SKM-1 treated with dmso at 0.1 percent for 144 hours (cell line): ENCODE measurements at regions not wholly inside any gene's neighbourhood (a gene's known extent, or its start where the extent isn't known, plus 50 kb on each side); places are given as distances from the start of the nearest gene placed in this dataset.
"Not testable (repeated sequence)": the region's sequence is repeated elsewhere in the genome, so short reads cannot be mapped to it uniquely, and the experiment has no call there.

Experiments
- DNase-seq: peaks from one replicate; lab custom pipeline; 2025; ENCODE audit not compliant: unreplicated experiment; lab: John Stamatoyannopoulos, UW

DNA sequence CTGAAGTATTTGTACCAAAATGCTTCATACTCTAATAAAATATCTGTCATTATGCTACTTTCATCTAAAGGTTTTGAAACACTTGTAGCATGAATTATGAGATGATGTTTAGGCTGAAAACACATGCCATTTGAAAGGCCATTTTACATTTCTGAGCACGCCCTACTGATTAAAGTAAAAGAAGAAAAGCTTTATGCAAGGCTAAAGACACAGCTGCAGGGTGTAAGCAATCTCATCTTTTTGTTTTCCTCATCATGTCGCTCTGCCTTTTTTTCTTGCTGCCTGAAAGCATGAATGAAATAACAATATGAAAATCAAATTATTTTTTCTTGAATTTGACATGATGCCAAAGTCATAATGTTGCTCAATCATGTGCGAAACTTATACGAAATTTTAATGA lies 148.6 kb upstream of the ARG1 start:
- no peak for DNase-seq

DNA sequence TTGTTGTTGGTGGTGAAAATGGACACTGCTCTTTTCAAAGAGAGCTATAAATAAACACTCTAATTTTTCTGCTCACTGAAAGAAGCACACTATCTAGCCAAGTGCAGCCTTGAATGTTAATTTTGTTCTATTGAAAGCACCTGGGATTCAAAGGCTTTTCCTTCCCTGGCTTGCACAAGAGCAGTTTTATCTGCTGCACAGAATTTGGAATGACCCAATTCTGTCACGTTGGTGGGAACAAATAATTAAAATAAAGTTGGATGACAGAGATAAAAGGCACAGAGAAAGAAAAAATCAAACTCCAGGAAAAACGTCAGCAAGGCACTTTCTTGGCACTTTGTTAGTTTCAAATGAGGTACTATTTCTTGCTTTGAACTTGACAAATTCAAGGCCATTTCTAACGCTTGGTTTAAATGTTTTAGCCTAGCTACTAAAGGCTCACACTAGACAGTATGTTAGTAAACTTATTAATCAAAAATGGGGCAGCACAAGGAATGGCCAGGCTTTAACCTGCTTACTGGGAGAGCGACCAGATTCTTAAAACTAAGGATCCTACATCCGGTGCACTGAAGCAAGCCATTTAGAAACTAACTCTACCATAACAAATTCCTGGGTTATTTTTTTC lies 145.5 kb upstream of the ARG1 start:
- DNase-seq, result no peak

DNA sequence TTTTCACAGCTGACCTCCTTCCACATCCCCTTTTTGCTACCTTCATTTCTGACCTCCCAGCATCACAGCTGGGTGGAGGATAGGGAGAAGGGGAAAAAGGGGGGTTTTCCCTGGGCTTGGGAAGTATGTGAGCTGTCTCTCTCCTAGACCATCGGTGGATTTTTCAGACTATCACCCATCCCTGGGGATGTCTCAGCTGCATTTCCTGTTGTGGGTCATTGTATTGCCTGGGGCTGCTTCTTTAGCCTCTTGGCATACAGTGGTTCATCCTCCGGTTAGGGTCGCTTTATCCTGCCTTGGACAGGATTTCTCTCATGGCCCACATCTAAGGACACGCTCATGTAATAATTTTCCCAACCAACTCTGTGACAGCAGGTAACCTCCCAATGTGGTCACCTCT lies 142.5 kb upstream of the ARG1 start:
- no peak for DNase-seq

DNA sequence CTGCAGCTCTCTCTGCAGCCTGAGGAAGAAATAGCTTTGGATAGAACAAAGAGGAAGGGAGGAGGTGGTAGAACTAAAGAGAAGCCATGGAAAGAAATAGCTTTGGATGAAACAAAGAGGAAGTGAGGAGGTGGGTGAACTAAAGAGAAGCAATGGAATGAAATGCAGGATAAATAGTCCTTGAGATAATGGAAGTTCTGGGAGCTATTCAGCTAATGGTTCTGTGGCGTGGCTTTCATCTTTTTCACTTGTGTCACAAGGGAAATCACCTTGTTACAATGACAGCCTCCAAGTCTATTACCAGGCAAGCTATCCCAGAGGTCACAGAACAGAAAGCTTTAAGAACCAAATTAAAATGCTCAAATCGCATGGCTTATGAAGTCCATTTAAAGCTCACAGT lies 141.3 kb upstream of the ARG1 start:
- DNase-seq, result no peak

DNA sequence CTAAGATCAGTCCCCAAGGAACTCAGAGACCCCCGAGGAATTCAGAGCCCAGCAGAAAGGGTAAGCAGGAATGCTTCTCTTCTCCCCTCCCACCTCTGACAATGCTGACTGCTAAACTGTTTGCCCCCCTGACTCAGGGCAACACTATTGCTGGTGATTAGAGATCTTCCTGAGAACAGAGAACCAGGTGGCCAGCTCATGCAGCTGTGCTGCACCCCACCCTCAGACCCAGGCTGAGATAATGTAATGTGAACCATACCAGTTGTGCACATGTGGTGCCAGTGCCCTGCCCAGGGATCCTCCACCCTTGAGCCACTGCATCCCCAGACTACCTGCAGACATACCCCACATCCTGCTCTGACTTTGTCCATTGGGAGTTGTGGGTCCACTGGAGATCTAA lies 139.1 kb upstream of the ARG1 start:
- no peak for DNase-seq

DNA sequence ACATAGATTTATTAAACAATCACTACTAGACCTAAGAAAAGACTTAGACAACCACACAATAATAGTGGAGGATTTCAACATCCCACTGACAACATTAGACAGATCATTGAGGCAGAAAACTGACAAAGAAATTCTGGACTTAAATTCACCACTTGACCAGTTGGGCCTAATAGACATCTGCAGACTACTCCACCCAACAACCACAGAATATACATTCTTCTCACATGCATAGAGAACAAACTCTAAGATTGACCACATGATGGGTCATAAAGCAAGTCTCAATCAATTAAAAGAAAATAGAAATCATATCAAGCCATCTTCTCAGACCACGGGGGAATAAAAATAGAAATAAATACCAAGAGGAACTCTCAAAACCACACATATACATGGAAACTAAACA lies 136.7 kb upstream of the ARG1 start:
- no peak for DNase-seq

DNA sequence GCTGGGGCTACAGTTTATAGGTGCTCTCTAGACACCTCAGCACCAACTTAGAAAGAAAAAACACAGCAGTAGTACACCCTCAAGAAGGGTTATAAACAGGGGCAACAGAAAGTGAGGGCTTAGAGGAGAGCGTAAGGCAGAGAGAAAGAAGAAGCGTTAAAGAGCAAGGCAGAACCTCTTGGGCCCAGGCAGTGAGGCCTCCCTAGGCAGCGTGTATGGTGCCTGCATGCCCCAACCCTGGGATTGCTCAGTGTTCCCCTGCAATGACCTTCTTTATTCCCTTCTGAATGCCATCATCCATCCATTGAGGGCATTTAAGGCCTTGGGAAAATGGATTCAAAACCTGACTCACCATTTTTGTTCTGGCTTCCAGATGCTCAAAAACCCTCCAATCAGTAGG lies 130.0 kb upstream of the ARG1 start:
- DNase-seq, result no peak

DNA sequence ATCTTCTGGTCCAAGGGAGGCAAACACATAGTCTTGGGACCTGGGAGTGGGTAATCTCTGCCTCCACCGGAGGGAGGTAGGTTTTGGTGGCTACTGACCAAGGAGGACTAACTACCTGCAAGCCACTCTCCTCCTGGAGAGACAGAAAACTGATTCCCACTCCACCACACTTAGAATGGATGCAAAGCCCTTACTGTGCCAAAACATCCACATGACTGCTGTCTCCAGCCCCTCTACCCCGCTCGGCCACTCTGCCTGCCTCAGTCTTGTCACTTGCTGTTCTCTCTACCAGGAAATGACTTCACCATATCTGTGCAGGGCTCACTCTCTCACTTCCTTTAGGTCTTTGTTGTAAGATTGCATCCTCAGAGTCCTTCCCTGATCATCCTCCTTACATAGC lies 129.5 kb upstream of the ARG1 start:
- DNase-seq, result no peak

DNA sequence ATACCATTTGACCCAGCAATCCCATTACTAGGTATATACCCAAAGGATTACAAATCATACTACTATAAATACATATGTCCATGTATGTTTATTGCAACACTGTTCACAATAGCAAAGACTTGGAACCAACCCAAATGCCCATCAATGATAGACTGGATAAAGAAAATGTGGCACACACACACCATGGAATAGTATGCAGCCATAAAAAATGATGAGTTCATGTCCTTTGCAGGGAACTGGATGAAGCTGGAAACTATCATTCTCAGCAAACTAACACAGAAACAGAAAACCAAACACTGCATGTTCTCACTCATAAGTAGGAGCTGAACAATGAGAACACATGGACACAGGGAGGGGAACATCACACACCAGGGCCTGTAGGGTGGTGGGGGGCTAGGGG lies 127.7 kb upstream of the ARG1 start:
- not testable (repeated sequence) for DNase-seq

DNA sequence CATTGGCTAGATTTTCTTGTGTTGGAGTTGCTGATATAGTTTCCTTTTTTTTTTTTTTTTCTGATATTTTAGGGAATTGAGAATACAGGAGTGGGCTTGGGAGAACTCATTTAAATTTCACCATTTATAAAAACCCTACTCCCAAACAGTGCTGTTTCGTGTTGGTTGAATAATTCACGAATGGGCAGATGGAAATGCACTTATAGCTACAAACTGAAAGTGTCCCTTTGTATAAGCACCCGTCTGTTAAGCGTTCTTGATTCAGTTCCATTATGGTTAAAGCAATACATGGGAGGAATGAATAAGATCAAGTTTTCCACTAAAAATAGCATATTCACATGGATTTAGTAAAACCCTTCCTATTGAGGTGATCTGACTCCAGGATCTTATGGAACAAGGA lies 122.2 kb upstream of the ARG1 start:
- no peak for DNase-seq

DNA sequence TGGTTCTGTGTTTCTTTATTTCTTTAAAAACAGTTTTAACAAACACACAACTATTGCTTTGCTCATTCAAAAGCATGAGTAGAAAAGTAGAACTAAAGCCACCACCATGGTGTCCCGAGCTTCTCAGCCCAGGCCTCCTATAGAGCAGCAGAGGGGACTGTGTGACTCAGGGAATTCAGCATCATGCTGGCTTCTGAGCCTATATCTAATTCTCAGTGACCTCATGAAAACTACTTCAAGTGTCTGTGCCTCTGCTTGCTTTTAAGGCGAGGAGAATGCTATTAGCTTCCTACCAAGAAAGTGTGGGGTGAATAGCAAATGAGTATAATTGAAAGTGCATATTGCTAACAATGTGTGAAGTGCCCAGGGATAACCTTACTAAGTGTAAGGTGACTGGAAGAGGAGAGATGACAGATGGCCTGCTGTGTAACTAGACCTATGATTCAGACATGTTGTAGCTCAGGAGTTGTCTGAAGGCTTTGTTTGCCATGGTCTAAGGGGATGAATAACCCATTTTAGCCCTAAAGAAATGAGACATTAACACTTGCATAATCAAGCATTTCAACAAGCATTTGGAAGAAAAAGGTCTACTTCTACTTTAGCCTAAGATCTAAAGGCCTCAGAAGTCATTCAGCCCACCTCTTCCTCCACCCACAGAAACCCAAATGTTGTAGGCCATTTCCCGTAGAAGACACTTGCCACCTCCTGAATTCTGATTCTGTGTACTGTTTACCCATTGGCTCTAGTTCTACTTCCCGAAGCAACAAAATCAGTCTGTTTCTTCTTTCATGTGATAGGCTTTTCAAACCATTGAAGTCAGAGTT lies 121.5 kb upstream of the ARG1 start:
- DNase-seq, result no peak

DNA sequence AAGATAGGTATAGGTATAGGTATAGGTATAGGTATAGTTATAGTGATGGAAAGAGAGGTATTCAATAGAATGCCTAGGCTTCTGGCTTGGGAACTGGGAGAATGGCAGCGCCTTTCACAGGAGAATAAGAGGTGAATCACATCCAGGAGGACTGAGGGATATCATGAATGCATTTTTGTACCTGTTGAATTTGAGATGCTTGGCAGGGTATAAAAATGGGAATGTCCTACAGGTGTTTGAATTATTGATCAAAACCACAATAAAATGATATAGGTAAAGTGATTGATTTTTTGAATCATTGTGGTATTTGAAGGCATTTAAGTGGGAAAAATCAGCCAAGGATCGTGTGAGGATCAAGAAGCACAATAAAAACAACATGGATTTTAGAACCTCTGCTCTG lies 119.2 kb upstream of the ARG1 start:
- DNase-seq, result no peak

DNA sequence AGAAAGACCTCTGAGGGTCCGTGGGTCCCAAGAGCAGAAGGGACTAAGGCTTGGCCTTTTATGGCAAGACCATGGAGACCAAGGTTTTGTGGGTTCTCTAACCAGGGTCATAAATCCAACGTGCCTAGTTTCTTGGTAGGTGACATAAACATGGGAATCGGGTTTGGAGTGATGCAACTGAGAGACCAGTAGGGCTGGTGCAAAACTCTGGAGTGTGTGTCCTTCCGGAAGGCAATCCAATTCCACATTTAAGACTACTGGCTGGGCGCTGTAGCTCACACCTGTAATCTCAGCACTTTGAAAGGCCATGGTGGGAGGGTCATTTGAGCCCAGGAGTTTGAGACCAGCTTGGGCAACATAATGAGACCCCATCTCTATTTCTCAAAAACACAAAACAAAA lies 116.5 kb upstream of the ARG1 start:
- DNase-seq, result no peak

DNA sequence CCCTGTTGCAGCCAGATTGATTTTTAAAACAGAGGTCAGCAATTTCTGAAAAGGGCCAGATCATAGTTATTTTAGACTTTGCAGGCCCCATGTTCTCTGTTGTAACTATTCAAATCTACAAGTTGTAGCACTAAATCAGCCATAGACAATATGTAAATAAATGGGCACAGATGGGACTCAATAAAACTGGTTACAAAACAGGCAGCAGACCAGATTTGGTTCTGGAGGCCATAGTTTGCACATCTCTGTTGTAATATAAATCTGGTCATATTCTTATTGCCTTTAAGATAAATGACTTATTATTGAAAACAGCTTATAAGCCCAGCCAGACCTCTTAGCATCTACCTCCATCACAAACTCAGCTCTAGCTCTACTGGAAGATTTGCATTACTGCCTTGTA lies 114.0 kb upstream of the ARG1 start:
- DNase-seq, result no peak

DNA sequence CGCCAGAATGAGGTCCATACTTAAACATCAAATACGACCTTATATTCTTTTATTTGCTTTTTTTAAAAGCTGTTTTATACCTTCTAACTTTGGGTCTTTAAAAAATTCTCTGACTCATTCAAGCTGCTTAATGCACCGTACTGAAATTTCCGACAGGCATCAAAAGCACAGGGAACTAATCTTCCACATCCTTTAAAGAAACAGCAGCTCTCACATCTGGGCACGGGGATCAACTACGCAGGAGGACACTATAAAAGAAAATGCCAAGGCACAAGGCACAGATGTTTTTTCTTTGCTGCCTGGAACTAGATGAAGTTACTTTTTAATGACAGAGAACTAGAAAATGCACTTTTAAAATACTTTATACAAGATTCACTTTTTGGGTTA lies 112.4 kb upstream of the ARG1 start:
- DNase-seq, result no peak

DNA sequence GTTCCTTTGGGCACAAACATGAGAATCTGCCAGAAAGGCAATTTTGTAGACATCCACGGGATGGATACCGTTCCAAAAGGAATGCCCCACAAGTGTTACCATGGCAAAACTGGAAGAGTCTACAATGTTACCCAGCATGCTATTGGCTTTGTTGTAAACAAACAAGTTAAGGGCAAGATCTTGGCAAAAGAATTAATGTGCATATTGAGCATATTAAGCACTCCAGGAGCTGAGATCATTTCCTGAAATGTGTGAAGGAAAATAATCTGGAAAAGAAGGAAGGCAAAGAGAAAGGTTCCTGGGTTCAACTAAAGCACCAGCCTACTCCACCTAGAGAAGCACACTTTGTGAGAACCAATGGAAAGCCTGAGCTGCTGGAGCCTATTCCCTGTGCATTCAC lies 103.9 kb upstream of the ARG1 start:
- DNase-seq, result no peak

DNA sequence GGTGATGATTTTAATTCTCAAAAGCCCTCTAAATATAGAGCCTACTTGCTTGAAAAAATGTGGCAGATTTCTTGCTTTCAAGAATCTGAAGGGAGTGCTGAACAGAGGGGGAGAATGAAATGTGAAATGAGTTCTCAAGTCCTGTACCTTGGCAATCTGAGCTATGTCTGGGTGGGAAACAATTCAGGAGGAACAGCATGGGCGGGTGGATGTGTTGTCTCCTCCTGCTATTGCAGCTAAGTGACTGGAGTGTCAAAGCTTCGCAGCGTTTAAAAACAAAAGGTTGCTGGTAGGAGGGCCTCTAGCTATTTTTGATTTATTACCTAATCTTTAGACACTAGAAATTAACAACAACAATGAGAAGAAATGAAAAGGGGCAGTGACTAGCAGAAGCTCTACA lies 102.5 kb upstream of the ARG1 start:
- DNase-seq, result no peak

DNA sequence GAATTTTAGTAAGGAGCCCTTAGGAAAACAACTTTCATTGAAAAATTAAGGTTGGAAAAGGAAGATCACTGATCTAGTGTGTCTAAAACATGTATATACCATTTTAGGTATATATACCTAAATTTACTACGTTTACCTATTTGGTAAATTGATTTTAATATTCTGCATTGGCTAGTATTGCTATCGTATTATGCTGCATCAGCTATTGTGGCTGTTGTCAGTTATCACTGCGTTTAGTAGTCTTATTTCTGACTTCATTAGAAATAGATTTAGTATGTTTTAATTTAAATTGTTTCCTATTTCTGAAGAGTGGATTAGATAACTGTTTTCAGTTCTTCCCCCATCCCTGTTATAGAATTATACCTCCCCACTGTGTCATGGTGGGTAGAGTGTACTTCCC lies 101.7 kb upstream of the ARG1 start:
- no peak for DNase-seq

DNA sequence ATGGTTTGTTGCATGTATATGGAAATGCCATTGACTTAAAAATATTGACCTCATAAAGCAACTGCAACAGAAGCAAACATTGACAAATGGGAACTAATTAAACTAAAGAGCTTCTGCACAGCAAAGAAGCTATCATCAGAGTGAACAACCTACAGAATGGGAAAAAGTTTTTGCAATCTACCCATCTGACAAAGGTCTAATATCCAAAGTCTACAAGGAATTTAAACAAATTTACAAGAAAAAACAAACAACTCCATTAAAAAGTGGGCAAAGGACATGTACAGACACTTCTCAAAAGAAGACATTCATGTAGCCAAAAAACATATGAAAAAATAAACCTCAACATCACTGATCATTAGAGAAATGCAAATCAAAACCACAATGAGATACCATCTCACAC lies 99.7 kb upstream of the ARG1 start:
- DNase-seq, result not testable (repeated sequence)

DNA sequence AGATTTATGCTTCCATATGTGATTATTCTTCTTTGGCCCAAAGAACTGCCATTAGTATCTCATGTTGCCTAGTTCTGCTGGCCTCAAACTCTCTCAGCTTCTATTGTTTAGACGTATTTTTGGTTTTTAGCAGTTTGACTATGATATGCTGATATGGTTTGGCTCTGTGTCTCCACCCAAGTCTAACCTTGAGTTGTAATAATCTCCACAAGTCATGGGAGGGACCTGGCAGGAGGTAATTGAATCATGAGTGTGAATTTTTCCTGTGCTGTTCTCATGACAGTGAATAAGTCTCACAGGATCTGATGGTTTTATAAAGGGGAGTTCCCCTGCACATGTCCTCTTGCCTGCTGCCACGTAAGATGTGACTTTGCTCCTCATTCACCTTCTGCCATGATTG lies 96.7 kb upstream of the ARG1 start:
- no peak for DNase-seq

DNA sequence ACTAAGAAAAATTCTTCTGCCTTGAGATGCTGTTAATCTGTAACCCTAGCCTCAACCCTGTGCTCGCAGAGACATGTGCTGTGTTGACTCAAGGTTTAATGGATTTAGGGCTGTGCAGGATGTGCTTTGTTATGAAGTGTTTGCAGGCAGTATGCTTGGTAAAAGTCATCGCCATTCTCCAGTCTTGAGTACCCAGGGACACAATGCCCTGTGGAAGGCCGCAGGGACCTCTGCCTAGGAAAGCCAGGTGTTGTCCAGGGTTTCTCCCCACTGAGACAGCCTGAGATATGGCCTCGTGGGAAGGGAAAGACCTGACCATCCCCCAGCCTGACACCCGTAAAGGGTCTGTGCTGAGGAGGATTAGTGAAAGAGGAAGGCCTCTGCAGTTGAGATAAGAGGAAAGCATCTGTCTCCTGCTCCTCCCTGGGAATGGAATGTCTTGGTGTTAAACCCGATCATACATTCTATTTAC lies 94.2 kb upstream of the ARG1 start:
- not testable (repeated sequence) for DNase-seq

DNA sequence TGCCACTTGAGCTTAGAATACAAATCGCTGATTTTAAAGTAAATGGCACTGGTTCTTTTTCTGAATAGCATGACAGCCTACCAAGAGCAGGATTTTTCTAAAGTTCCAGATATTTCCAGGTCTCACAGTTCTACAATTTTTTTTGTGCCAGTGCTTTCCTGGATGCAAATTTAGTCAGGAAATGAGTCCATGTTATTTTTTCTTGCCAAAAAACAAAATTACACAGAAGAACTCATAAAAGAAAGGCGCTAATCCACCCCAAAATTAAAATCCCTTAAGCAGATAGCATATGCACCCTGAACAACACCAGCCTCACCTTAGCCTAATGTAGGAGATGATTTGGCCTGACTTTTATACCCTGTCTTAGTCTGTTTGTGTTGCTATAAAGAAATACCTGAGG lies 86.4 kb upstream of the ARG1 start:
- DNase-seq, result no peak

DNA sequence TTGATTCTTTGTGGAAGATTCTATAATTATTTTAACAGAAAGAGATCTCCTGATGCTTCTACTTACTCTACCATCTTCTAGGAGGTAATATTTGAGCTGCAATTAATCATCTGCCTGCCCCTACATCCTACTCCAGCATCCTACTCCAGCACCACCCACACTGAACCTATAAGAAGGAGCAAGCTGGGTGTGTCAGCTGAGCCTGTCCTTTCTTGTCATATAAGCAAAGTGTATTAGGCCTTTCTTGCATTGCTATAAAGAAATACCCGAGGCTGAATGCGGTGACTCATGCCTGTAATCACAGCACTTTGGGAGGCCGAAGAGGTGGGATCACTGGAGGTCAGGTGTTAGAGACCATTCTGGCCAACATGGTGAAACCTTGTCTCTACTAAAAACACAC lies 84.2 kb upstream of the ARG1 start:
- DNase-seq, result no peak
